ENCODE measurements at regions not wholly inside any gene's neighbourhood (a gene's known extent, or its start where the extent isn't known, plus 50 kb on each side); places are given as distances from the start of the nearest gene placed in this dataset.

- H3K4me3 ChIP-seq: no peak overlapping the region
- intact Hi-C loops (cut with DNase I): no loop called here
- peaks cover 0 to 41% of the 10 kb centered on the region in 2 donors for H3K27me3 ChIP-seq
- H3K36me3 ChIP-seq: no peaks in the 10 kb centered on the region
- H3K27ac ChIP-seq: no peak overlapping the region
- ATAC-seq (no peak), DNase-seq (peak in 1 of 4 donors; percentile 3)
- H3K4me1 ChIP-seq: no peaks in the 10 kb centered on the region
- H3K9me3 ChIP-seq: peaks cover 0 to 15% of the 10 kb centered on the region in 2 donors
- TF ChIP-seq CTCF (IDR thresholded peaks at IDR 0.05): no peak
Observed at GRCh38 chr22:49327411-49328117, 500.1 kb downstream of the BRD1 start.

DNA sequence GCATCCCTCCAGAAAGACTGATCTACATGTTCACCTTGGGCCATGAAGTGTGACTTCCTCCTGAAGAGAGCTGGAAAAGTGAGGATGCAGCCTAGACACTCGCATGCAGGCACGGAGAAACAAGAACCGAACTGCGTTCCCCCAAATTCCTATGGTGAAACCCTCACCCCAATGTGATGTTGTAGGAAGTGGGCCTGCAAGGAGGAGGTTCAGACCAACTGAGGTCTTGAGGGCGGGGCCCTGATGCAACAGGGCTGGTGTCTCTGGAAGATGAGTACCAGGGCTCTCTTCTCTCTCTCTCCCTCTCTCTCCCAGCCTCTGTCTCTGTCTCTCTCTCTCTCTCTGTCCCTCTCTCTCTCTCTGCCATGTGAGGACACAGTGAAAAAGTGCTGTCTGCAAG, 501.1 kb downstream of the BRD1 start:
- H3K4me1 ChIP-seq: no peaks in the 10 kb centered on the region
- peak in 1 of 4 donors; percentile 10 for DNase-seq
- no peak overlapping the region for H3K4me3 ChIP-seq
- H3K9me3 ChIP-seq: peaks cover 0 to 15% of the 10 kb centered on the region in 2 donors
- no peaks in the 10 kb centered on the region for H3K36me3 ChIP-seq
- intact Hi-C loops (cut with DNase I): no loop called here
- H3K27ac ChIP-seq: no peak overlapping the region
- ATAC-seq: no peak
- TF ChIP-seq CTCF (IDR thresholded peaks at IDR 0.05): no peak
- peaks cover 0 to 51% of the 10 kb centered on the region in 2 donors for H3K27me3 ChIP-seq

DNA sequence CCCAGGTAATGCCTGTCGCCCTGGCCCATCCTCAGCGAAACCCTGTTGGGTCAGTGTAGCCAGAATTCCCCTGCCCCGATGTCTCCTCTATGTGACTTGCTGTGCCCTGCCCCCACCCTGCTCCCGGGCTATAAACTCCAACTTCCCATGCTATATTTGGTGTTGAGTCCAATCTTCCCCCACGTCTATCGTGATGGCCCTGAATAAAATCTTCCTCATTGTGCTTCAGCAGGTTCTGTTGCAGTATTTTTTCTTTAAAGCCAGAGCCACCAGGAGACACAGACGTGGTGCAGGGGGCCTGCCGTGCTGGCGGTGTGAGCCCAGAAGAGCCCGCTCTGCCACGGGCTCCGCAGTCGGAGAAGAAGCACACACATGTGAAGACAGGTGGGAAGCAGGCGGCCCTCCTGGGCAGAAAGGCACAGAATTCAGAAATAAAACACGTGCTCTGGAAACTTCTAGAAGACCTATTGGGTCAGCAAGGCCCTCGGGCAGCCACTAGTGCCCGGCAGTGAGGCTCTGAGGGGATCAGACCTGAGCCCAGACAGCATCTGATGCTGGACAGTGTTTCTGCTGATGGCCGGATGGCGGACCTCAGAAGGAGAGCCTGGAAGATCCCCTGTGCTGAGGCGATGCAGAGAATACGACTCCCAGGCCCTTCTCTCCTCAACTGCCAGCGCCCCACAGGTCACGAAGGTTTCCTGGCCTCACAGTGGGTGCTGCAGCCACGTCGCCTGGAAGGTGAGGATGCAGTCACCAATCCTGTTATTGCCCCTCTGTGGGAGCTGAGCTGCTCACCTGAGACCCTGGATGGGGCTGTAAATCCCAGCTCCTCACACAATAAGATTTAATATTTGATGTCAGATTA, 501.9 kb downstream of the BRD1 start:
- H3K27ac ChIP-seq: no peak overlapping the region
- H3K4me1 ChIP-seq: no peaks in the 10 kb centered on the region
- DNase-seq: peak in 2 of 4 donors; percentile 14 to 28
- intact Hi-C loops (cut with DNase I): no loop called here
- peaks cover 0 to 15% of the 10 kb centered on the region in 2 donors for H3K9me3 ChIP-seq
- H3K27me3 ChIP-seq: peaks cover 0 to 59% of the 10 kb centered on the region in 2 donors
- no peaks in the 10 kb centered on the region for H3K36me3 ChIP-seq
- H3K4me3 ChIP-seq: no peak overlapping the region
- TF ChIP-seq CTCF (IDR thresholded peaks at IDR 0.05): no peak
- no peak for ATAC-seq

GRCh38 chr22:49324527-49325491, 502.9 kb downstream of the BRD1 start:
- no peak for TF ChIP-seq CTCF (IDR thresholded peaks at IDR 0.05)
- intact Hi-C loops (cut with DNase I): no loop called here
- no peaks in the 10 kb centered on the region for H3K36me3 ChIP-seq
- H3K9me3 ChIP-seq: peaks cover 0 to 15% of the 10 kb centered on the region in 2 donors
- DNase-seq (peak in 2 of 4 donors; percentile 17 to 39), ATAC-seq (no peak)
- H3K4me1 ChIP-seq: no peaks in the 10 kb centered on the region
- H3K4me3 ChIP-seq: no peak overlapping the region
- no peak overlapping the region for H3K27ac ChIP-seq
- peaks cover 0 to 65% of the 10 kb centered on the region in 2 donors for H3K27me3 ChIP-seq

All from left lung (tissue), 4 donors.